GM13976 (cell line): ENCODE measurements at regions not wholly inside any gene's neighbourhood (a gene's known extent, or its start where the extent isn't known, plus 50 kb on each side); places are given as distances from the start of the nearest gene placed in this dataset.
"Not testable (repeated sequence)": the region's sequence is repeated elsewhere in the genome, so short reads cannot be mapped to it uniquely, and the experiment has no call there.

Source experiments
- DNase-seq: peaks from one replicate; pipeline ENCODE4 v3.0.0; 2012; ENCODE audit warnings: low spot score
- CTCF ChIP-seq: IDR thresholded peaks from 2 replicates; pipeline ENCODE4 v1.5.1; 2012; ENCODE audit warnings: borderline replicate concordance, mild to moderate bottlenecking; ENCODE audit not compliant: insufficient read depth; ENCODE audit errors: extremely low read depth, missing control alignments, control extremely low read depth
- in situ Hi-C: fragments of 300-500 bp; cut with MboI; formaldehyde crosslinking; loops from one replicate; pipeline ENCODE4 v1.12.0; 2022; ENCODE audit warnings: low sequenced_read_pairs, mixed read lengths, inconsistent platforms; ENCODE audit not compliant: unreplicated experiment

- in situ Hi-C loops = no loop called here
- no peak for DNase-seq
- no peak for TF ChIP-seq CTCF
Observed at GRCh38 chr6:125637207-125637606, 112.2 kb upstream of the HEY2 start.

- DNase-seq = no peak
- in situ Hi-C loops = no loop called here
- TF ChIP-seq CTCF = no peak
Observed at GRCh38 chr6:125639466-125640020, 109.9 kb upstream of the HEY2 start.

GRCh38 chr6:125640441-125641150 lies 108.8 kb upstream of the HEY2 start:
- DNase-seq = no peak
- in situ Hi-C loops = no loop called here
- no peak for TF ChIP-seq CTCF

GRCh38 chr6:125643967-125644661 lies 105.3 kb upstream of the HEY2 start:
- in situ Hi-C loops = not testable (repeated sequence)

GRCh38 chr6:125647391-125647790 lies 102.0 kb upstream of the HEY2 start:
- DNase-seq = no peak
- TF ChIP-seq CTCF = no peak
- in situ Hi-C loops = no loop called here

More at GRCh38 chr6:125643967-125644661, 105.3 kb upstream of the HEY2 start:
- not testable (repeated sequence) for DNase-seq

GRCh38 chr6:125653752-125654151 lies 95.7 kb upstream of the HEY2 start:
- DNase-seq, in situ Hi-C loops: not testable (repeated sequence)

GRCh38 chr6:125655511-125655910 lies 93.9 kb upstream of the HEY2 start:
- in situ Hi-C loops = no loop called here
- no peak for DNase-seq
- no peak for TF ChIP-seq CTCF
